ENCODE measurements at regions not wholly inside any gene's neighbourhood (a gene's known extent, or its start where the extent isn't known, plus 50 kb on each side); places are given as distances from the start of the nearest gene placed in this dataset.

- peak in 1 of 5 donors; percentile 29 for DNase-seq
- no peak for FAIRE-seq
- no peaks in the 10 kb centered on the region for H3K9me3 ChIP-seq (ENCODE audit: control insufficient read depth in 2 of 3, insufficient read depth in 1 of 3, low read length in 3 of 3)
Observed at GRCh38 chr4:163948920-163949455, 454.5 kb downstream of the TMA16 start.

GRCh38 chr4:163949976-163950601 is 455.6 kb downstream of the TMA16 start:
- peak in 1 of 5 donors; percentile 60 for DNase-seq
- Histone ChIP-seq H3K4me3 (ENCODE audit: low read length in 3 of 3) (no peak overlapping the region), H3K36me3 (ENCODE audit: control insufficient read depth in 2 of 3, insufficient read depth in 3 of 3, low read length in 3 of 3) (no peaks in the 10 kb centered on the region), H3K9me3 (ENCODE audit: control insufficient read depth in 2 of 3, insufficient read depth in 1 of 3, low read length in 3 of 3) (no peaks in the 10 kb centered on the region), H3K27ac (ENCODE audit: low read depth in 2 of 2, low read length in 2 of 2) (no peak overlapping the region), H3K9ac (ENCODE audit: low read length in 3 of 3) (no peak overlapping the region), H3K4me1 (ENCODE audit: control insufficient read depth in 2 of 3, insufficient read depth in 2 of 3, low read depth in 1 of 3, low read length in 3 of 3) (no peaks in the 10 kb centered on the region), H3K27me3 (ENCODE audit: control insufficient read depth, insufficient read depth, low read length) (no peaks in the 10 kb centered on the region)
- intact Hi-C loops (cut with DNase I): no loop called here
- FAIRE-seq: no peak
- no peak for TF ChIP-seq CTCF (IDR thresholded peaks at IDR 0.05; ENCODE audit: borderline replicate concordance, extremely low read depth, insufficient read depth)

More at GRCh38 chr4:163948920-163949455, 454.5 kb downstream of the TMA16 start:
- Histone ChIP-seq H3K4me1 (ENCODE audit: control insufficient read depth in 2 of 3, insufficient read depth in 2 of 3, low read depth in 1 of 3, low read length in 3 of 3) (no peaks in the 10 kb centered on the region), H3K27ac (ENCODE audit: low read depth in 2 of 2, low read length in 2 of 2) (no peak overlapping the region), H3K27me3 (ENCODE audit: control insufficient read depth, insufficient read depth, low read length) (no peaks in the 10 kb centered on the region), H3K9ac (ENCODE audit: low read length in 3 of 3) (no peak overlapping the region), H3K4me3 (ENCODE audit: low read length in 3 of 3) (no peak overlapping the region), H3K36me3 (ENCODE audit: control insufficient read depth in 2 of 3, insufficient read depth in 3 of 3, low read length in 3 of 3) (no peaks in the 10 kb centered on the region)
- intact Hi-C loops (cut with DNase I): no loop called here
- no peak for TF ChIP-seq CTCF (IDR thresholded peaks at IDR 0.05; ENCODE audit: borderline replicate concordance, extremely low read depth, insufficient read depth)

GRCh38 chr4:163955288-163955687 is 460.8 kb downstream of the TMA16 start:
- Histone ChIP-seq H3K9me3 (ENCODE audit: control insufficient read depth in 2 of 3, insufficient read depth in 1 of 3, low read length in 3 of 3) (no peaks in the 10 kb centered on the region), H3K9ac (ENCODE audit: low read length in 3 of 3) (no peak overlapping the region), H3K36me3 (ENCODE audit: control insufficient read depth in 2 of 3, insufficient read depth in 3 of 3, low read length in 3 of 3) (no peaks in the 10 kb centered on the region), H3K27ac (ENCODE audit: low read depth in 2 of 2, low read length in 2 of 2) (no peak overlapping the region), H3K4me1 (ENCODE audit: control insufficient read depth in 2 of 3, insufficient read depth in 2 of 3, low read depth in 1 of 3, low read length in 3 of 3) (no peaks in the 10 kb centered on the region), H3K27me3 (ENCODE audit: control insufficient read depth, insufficient read depth, low read length) (no peaks in the 10 kb centered on the region), H3K4me3 (ENCODE audit: low read length in 3 of 3) (no peak overlapping the region)
- FAIRE-seq (no peak), DNase-seq (no peak)
- TF ChIP-seq CTCF (IDR thresholded peaks at IDR 0.05; ENCODE audit: borderline replicate concordance, extremely low read depth, insufficient read depth): no peak
- intact Hi-C loops (cut with DNase I): no loop called here
